GM04504 (cell line): ENCODE measurements at regions not wholly inside any gene's neighbourhood (a gene's known extent, or its start where the extent isn't known, plus 50 kb on each side); places are given as distances from the start of the nearest gene placed in this dataset.
A peak's percentile ranks its signal among the peaks of the same experiment; 100 is the strongest.

Source experiments
- DNase-seq: peaks from one replicate; pipeline ENCODE4 v3.0.0-alpha.2; 2012; ENCODE audit warnings: low read depth

DNA sequence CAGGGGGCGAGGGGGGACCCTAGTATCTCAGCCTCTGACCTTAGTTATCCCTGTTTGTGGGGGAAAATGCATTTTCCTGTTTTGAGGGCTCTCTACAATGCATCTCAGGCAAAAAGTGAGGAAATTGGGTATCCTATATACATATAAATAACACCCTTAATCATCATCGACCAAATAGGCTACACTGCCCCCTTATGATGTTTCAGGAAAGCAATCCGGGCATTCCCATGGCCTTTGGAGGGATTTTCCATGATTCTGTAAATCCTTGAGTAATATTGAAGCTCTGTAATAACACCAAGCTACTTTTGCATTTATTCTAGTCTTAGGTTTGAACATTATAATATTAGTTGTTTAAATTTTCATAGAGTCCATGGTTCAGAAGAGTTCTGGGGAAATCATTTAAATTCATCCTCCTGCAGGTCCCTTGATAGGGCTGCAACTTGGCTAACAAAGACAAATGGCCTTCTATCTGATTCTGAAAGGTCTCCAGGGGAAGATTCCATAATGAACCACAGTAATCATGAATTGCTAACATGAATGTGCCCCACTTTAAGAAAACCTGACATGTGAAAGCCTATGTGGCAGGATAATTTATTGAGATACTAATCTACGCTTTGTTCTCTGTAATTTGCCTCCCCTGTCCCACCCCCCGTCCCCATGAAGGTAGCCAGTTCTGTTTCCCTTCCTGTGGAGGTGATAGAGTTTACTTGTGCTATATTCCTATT lies 91.5 kb upstream of the SCOC start:
- no peak for DNase-seq

DNA sequence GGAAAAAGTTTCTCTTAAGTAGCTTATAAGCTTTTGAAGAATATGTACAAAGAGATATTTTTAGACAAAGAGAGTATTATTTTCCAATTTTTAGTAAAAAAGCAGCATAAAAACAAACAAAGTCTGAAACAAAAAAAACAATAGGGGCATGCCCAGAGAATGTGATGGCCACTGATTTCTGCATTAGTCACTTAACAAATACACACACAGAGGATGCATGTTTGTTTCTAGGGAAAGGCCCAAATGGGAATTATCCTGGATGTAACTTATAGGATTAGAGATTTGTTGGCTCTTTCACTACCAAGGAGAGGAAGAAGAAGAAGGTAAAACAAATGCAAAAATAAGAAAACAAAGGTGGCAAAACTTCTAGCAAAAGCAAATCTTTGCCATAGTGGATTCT lies 95.9 kb upstream of the SCOC start:
- no peak for DNase-seq

DNA sequence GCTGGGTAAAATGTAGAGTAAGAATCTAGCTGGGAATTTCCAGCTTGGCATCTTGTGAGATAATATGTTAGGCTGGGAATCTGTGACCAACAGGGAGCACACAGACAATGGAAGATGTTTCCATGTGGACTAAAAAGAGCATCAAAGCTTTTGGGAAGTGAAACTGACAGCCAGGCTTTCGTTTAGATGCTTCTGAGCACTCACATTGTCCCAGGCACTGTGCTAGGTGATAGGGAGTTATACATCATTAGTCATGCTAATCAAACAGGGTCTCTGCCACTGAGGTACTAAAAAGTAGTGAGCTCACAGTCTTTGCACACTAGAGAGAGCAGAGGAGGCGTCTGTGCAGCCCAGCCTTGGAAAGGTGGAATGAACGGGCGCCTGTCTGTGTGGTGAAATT lies 101.9 kb upstream of the SCOC start:
- no peak for DNase-seq

DNA sequence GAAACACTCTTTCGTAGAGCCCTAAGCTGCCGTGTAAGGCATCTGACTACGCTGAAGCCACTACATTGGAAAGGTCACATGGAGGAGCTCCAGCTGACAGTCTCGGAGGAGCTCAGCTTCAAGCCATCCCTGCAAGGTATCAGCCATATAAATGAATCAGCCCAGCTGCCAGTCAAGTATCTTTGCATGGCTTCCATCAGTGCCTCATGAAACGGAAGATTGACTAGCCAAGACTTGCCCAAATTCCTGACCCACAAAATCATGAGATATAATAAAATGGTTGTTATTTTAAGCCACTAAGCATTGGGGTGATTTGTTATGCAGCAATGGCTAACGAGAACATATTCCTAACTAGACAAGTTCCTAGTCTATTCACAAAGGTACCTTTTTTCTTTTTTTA lies 104.1 kb upstream of the SCOC start:
- no peak for DNase-seq

DNA sequence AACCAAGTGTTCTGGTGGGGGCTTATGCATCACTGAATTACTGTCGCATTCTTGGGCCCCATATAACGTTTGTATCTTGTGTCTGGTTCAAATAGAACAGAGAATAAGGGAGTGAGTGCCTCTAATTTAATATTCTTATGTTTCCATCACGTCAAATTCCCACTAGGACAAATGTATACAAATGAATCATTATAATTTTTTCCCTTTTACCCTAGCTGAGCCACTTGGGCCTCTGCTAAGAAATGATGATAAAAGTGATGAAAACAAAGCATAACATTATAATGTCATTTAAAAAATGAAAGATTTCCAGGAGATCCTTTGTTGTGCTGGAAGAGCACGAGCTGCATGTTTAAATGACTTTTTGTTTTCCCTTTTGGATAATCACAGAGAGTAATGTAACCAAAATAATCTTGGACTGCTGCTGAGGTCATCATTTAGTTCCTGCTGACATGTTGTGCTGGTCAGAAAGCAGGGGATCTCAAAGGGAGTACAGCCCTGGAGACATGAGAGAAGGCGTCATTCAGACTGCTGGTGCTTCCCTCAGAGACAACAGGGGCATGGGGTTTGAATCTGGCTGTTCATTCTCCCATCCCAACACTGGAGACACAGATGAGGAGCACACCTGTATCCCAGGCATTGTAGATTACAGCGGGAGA lies 105.1 kb upstream of the SCOC start:
- no peak for DNase-seq

DNA sequence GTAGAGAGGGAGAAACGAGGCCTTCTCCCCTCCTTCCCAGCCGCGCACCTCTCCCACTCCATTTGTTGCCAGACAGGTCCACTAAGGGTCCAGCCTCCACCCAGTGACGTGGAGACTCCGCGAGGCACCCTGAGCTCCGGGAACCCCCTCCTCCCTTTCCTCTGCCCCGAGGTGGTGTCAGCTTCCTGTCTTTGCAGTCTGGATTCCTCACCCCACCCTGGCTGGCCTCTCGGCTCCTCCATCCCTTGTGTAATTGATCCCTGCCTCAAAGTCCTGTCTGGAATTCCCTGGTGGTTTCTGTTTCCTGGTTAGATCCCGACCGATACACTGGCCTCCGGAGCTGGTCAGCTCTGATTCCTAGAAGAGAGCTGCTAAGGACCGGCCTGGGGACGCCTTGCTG lies 105.9 kb upstream of the SCOC start:
- DNase-seq: no peak

DNA sequence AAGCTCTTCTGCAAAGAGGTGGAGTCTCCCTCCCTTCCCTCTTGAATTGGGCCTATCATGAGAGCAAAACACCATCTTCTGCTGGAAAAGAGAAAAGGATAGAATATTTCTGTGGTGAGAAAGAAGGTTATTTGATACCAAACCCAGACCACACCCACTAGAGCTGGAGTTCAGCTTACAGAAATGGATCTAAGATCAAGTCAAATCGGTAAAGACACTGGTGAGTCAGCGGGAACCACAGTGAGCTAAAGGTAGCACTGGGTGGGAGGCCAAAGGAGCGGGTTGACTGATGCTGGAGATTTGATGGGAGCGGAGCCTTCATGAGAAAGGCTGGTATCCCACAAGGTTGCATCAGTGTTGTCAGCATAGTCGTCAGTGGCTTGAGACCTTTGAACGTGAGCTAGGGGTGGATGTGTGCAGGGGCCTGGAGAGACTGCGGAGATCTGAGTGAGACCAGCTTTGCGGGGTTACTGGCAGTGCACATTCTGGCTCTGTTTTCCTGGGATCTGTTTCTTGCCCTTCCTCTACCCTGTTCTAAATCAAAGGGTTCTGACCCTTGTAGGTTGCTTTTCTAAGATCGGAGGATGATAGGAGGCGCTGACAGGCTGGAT lies 106.4 kb upstream of the SCOC start:
- DNase-seq: no peak

DNA sequence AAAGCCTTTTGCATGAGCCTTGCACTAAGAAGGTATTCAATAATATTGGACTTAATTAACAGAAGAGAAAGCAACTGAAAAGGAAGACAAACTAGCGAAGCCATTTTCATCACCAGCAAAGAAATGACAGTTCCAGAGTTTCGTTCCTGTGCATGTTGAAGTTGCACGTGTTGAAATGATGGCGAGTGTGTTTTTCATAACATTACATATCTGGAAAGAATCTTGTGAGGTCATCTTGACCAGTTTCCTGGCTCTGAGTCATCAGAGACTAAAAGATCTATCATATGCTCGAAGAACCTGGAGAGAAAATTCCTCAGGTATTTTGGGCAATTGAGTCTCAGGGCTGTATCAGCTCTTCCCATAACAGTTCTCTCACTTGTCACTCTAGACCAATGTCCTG lies 106.2 kb upstream of the MAML3 start:
- DNase-seq: peak; percentile 60

DNA sequence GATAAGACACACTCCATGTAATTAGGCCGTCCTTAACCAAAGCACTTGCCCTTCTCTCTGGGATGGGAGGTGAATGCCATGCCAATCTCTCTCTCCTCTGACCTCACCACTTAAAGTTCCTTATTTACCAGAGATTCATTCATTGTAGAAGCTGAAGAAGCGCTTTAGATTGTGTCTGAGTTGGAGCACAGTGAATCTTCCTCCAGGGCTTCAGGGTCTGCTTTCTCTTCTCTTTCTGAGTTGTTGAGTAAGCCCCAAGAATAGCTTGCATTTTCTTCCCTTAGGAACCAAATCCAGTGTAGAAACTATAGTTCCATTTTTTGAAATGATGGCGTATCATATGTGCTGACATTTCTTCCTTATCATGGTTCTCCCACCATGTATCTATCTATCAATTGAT lies 104.5 kb upstream of the MAML3 start:
- DNase-seq: no peak

DNA sequence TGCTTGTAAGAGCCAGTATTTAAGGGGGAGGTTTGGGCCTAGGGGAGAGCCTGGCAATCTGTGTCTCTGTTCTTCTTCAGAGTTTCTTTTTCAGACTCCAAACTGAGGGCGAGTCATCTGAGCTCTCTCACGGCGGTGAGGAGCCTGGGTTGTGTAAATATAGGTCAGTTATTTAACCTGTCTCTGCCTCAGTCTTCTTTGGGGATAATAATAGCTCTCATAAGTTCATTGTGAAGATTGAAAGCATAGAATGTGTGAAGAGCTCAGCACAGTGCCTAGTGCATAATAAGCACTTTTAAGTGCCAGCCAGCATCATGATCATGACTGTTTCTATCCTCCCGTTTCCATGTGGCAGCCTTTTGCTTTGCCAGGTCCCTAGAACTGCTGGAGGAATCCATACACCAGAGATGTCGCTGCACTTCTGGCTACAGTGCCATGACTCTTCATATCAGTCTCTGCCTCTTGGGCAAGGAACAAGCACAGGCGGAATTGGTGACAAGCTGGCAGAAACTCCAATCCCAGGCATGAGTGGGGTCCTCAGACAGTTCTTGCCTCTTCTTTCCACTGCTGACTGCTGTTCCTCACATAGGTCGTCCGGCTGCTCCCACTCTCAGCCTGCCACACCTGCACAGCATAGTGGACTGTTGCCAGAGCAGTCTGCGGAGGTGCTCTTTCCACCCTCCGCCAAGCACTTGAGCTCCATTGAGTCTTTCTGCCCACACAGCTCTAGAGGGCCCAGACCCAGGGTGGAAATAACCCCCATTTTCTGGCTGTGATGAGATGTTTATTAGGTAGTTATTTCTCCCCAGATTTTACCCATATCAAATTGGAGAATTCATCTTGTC lies 103.7 kb upstream of the MAML3 start:
- DNase-seq: no peak

DNA sequence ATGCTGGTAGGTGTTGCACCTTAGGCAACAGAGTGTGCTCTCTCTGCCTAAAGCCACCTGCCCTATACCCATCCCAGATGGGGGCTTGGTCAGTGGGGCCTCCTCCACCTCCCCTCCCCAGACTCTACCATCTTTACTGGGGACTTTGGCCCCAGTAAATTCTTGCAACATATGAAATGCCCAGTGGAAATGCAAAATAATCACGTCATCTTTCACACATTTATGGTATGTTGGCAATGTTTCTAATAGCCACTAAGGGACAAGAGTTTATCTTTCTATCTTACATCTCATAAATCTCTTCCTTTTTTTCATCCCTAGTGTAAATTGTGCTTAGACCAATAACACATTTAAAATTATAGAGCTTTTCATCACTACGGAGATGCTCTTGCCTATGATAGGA lies 103.0 kb upstream of the MAML3 start:
- no peak for DNase-seq

DNA sequence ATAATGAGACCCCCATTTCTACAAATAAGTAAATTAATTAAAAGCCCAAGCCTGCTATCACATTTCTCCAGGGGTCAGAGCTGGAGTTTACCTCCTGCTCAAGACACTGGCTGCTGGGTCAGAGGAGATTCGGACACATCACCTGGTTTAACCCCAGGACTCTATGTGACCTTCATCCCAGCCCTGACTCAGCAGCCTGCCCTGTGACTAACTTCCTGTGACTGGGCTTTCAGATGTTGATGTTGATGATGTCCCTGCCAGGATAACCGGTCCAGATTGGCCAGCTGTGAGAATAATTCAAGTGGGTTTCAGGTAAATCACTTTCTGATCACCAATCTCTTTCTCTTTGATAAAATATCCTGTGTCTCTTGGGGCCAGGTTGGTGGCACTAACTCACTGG lies 102.4 kb upstream of the MAML3 start:
- DNase-seq: no peak

DNA sequence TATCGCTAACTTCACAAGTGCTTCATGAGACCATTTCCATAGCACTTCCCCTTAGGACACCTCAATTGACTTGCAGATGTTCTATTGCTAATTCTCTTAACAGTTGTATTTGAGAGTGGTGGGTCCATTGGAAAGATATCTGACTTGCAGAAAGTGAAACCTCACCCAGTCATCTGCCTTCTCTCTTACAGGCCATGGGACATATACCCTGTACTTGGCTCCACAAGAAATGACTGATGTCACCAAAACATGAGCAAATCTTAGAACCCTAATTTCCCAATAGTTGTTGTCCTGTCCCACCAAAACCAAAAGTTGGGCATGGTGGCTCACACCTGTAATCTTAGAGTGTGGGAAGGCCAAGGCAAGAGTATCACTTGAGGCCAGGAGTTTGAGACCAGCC lies 101.9 kb upstream of the MAML3 start:
- no peak for DNase-seq

DNA sequence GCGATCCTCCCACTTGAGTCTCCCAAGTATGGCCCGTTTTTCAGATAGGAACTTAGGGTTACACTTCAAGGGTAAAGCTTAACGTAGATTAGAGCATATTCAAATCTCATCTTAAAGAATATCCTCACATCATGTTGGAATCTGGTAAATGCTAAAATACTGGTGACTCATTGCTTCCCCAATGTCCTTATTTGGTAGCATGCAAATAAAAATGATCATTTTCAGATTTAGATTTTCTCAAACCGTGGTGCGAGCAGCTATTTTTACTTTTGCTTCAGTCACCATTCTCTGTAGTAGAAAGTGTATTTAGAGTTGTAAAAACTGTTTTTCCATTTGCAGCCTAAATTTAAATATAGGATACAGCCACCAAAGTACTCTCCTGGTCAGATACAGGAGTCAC lies 101.5 kb upstream of the MAML3 start:
- no peak for DNase-seq

DNA sequence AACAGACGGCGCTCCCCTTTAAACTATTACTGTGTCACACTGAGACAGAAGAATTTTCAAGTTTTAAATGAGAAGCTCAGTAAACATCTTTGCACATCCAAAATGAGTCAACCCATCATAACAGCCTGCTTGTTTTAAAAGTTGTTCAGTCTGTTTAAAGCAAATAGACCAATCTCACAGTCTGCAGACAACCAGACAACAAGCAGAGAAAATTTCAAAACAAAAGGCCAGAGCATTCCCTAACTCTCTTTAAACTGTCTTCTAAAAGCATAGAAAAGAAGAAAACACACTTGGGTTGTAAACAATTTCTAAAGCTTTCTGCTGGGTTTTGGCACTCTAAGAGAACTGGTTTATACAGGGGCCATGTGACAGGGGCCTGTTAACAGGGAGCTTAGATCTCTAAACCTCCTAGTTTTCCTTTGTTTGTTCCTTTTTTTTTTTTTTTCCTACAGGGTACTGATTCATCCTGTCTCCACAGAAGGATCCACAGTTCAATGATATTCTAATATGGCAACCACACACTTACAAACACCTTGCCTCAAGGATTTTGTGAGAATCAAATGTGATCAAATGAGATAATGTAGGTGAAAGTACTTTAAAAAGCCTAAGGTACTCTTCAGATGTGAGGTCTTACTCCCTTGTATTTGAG lies 100.8 kb upstream of the MAML3 start:
- no peak for DNase-seq

DNA sequence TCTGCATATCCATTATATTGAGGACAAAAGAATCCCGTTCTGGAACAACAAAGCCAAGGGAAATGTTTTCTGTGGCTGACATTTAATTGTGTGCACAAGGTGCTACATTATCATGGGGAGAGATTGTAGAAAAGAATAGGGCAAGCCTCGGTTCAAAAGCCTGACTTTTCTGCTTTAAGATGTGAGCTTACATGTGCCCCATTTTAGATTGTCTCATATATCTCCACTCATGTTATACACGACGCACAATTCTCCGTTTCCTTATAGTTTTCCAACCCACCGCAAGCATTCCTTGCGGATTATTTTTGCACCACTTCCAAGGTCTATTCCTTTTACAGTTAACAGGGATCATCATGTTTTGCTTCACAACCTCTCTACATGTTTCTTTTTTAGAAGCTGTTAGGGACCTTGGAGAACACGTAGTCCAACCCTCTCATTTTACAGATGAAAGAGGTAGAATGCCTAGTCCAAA lies 99.6 kb upstream of the MAML3 start:
- no peak for DNase-seq

DNA sequence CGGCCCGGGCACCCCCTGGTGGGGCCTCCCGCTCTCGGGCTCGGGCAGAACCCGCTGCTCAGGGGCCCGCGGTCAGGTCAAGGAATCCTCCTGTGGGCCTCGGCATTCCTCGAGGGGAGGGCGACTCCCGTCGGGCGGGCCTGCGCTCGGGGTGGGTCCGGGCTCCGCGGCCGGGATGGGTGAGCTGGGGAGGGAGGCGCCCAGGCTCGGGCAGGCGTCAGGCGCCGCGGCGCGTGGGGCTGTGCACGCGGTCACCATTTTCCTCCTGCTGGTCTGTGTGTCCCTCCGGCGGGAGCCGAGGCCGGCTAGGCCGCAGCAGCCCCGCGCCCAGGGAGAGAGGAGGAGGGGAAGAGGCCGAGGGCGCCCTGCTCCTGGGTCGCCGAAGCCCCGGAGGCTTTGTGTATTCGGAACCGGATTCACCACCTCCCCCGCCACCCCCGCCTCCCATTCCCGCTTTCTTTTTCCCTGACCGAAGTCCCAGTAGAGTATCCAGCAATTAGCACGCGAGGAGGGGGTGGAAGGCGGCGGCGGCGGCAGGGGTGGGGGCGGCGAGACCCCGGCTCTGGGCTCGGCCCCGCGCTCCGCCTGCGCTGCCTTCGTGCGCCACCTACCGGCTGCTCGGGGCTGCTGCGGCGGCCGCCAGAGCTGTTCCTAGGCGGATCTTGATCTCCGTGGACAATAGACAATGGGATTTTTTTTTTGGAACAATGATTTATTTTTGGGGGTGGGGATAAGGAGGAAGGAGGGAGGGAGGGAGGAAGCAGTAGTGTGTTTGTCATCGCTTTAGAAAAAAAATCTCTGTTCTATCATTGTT lies 99.0 kb upstream of the MAML3 start:
- no peak for DNase-seq

DNA sequence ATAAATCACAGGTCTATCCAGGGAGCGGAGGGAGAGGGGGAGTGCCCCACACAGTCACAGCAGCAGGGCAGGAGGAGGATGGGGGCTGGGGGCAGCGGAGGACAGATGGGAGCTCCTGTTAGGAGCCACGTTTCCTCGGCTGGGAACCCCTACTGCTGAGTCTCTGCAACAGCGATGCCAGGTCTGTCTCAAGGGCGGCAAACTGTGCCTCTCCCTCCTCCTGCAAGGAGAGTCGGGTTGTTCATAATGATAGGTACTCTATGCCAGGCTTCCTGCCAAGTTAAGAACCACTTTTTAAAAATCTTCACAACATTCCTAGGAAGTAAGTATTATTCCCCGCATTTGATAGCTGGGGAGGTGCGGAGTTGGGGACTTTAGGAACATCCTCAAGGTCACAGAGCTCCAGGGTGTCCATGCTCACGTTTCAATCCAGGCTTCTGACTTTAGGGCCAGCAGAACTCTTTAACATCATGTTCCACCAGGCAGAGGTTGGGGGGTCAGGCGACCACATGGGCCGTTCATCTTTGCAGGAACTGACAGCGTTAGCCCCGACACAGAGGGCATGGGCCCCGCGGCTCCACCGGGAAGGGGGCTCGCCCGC lies 98.3 kb upstream of the MAML3 start:
- no peak for DNase-seq

DNA sequence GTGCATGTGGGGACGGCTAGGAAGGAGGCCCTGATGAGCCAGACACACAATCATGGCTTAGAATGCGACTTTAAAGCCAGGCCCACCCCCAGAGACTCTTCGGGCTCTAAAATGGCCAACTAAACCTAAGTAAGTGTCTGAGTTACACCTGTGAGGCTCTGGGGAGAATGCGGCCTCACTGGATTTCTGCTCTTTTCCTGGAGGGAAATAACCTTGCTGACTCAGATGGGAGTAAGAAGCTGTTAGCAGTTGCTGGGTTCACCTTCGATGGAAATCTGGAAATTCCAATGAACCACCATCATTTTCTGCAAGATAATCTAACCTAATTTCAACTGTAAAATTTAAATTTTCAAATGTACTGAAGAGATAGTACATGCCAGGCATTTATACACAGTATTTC lies 97.6 kb upstream of the MAML3 start:
- DNase-seq: no peak

DNA sequence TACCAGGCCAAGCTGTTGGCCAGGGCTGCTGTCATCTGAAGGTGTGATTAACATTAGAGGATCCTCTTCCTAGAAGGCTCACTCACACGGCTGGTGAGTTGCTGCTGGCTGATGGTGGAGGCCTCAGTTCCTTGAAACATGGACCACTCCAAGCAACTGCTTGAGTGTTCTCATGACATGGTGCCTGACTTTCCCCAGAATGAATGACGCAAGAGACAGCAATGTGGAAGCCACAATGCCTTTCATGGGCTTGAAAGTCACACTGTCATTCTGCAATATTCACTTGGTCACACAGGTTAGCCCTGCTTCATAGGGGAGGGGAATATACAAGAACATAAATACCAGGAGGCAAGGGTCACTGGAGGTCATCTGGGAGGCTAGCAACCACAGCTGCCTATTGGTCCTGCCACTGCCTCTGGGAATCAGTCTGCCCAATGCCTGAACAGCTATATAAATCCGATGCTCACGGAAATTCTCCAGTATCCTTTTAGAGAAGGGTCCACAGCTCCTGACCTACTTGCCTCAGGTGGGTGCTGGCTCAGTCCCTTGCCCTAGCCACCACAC lies 97.1 kb upstream of the MAML3 start:
- DNase-seq: no peak

DNA sequence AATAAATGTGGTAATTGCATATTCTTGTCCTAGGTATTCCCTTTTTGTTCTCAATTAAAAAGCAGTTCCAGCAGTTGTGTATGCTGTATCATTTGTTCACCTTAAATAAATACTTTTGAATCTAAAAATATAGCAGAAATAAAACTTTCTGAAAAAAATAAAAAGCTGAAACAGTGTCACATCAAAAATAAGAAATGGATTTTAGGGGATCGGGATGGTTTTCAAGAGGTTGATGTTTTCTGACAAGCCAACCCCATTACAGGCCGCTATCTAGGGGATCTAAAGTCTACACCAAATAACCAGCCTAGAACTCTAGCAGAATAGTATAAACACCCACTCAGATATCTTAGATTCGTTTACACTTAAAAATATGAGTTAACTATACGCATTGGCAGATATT lies 95.4 kb upstream of the MAML3 start:
- DNase-seq: no peak
